HT-29 (cell line): ENCODE measurements at regions not wholly inside any gene's neighbourhood (a gene's known extent, or its start where the extent isn't known, plus 50 kb on each side); places are given as distances from the start of the nearest gene placed in this dataset.
"Not testable (repeated sequence)": the region's sequence is repeated elsewhere in the genome, so short reads cannot be mapped to it uniquely, and the experiment has no call there.

Source experiments
- DNase-seq: peaks from one replicate; pipeline ENCODE4 v3.0.0-alpha.2; 2015; ENCODE audit warnings: low spot score

- no peak for DNase-seq
Measured at GRCh38 chr1:213585402-213585801, 402.4 kb upstream of the PROX1 start.

- DNase-seq, result no peak
Measured at GRCh38 chr1:213585959-213586586, 401.7 kb upstream of the PROX1 start.

GRCh38 chr1:213586587-213586972 is 401.2 kb upstream of the PROX1 start:
- DNase-seq, result no peak

GRCh38 chr1:213596729-213597128 is 391.0 kb upstream of the PROX1 start:
- no peak for DNase-seq

GRCh38 chr1:213598263-213598662 is 389.5 kb upstream of the PROX1 start:
- DNase-seq, result no peak

- DNase-seq, result peak; percentile 30
Measured at GRCh38 chr1:213600879-213601278, 386.9 kb upstream of the PROX1 start.

- DNase-seq, result not testable (repeated sequence)
Measured at GRCh38 chr1:213601705-213602104, 386.1 kb upstream of the PROX1 start.

- DNase-seq, result no peak
Measured at GRCh38 chr1:213602796-213603486, 384.8 kb upstream of the PROX1 start.

GRCh38 chr1:213604477-213604876 is 383.3 kb upstream of the PROX1 start:
- DNase-seq, result no peak

- no peak for DNase-seq
Measured at GRCh38 chr1:213605732-213606131, 382.0 kb upstream of the PROX1 start.

GRCh38 chr1:213606252-213606820 is 381.4 kb upstream of the PROX1 start:
- no peak for DNase-seq

- DNase-seq, result no peak
Measured at GRCh38 chr1:213613549-213613948, 374.2 kb upstream of the PROX1 start.

- DNase-seq, result no peak
Measured at GRCh38 chr1:213615226-213615916, 372.4 kb upstream of the PROX1 start.

GRCh38 chr1:213617133-213617532 is 370.6 kb upstream of the PROX1 start:
- no peak for DNase-seq

- DNase-seq, result no peak
Measured at GRCh38 chr1:213618094-213618493, 369.7 kb upstream of the PROX1 start.

GRCh38 chr1:213619026-213619425 is 368.7 kb upstream of the PROX1 start:
- no peak for DNase-seq

GRCh38 chr1:213621077-213621476 is 366.7 kb upstream of the PROX1 start:
- no peak for DNase-seq

- no peak for DNase-seq
Measured at GRCh38 chr1:213622365-213623063, 365.3 kb upstream of the PROX1 start.

- no peak for DNase-seq
Measured at GRCh38 chr1:213623064-213623581, 364.6 kb upstream of the PROX1 start.

- DNase-seq, result no peak
Measured at GRCh38 chr1:213623862-213624261, 363.9 kb upstream of the PROX1 start.

- DNase-seq, result not testable (repeated sequence)
Measured at GRCh38 chr1:213636778-213637177, 351.0 kb upstream of the PROX1 start.

- DNase-seq, result no peak
Measured at GRCh38 chr1:213641312-213641711, 346.5 kb upstream of the PROX1 start.
